Smooth muscle cell (in vitro differentiated cells): ENCODE measurements at regions not wholly inside any gene's neighbourhood (a gene's known extent, or its start where the extent isn't known, plus 50 kb on each side); places are given as distances from the start of the nearest gene placed in this dataset.

ENCODE experiments used
- DNase-seq: peaks from one replicate; lab custom pipeline; 2025; ENCODE audit not compliant: unreplicated experiment; lab: John Stamatoyannopoulos, UW
- H2AFZ ChIP-seq: fragments of 200-600 bp; sonication (generic); 2 replicates; pipeline ENCODE4 v1.6.0; 2016; ENCODE audit warnings: antibody characterized with exemption, low read depth, mild to moderate bottlenecking
- H3F3A ChIP-seq: fragments of 200-600 bp; sonication (generic); 2 replicates; pipeline ENCODE4 v1.6.0; 2017; ENCODE audit warnings: antibody characterized with exemption, low read depth
- H3K27ac ChIP-seq: fragments of 200-600 bp; sonication (generic); 2 replicates; pipeline ENCODE4 v1.5.1; 2016; ENCODE audit warnings: low read depth, mild to moderate bottlenecking
- H3K27me3 ChIP-seq: fragments of 200-600 bp; sonication (generic); 2 replicates; pipeline ENCODE4 v1.6.1; 2016; ENCODE audit warnings: low read depth, mild to moderate bottlenecking
- H3K36me3 ChIP-seq: fragments of 200-600 bp; sonication (generic); 2 replicates; pipeline ENCODE4 v1.5.1; 2016; ENCODE audit warnings: low read depth
- H3K4me1 ChIP-seq: fragments of 200-600 bp; sonication (generic); 2 replicates; pipeline ENCODE4 v1.5.1; 2016; ENCODE audit warnings: low read depth
- H3K4me2 ChIP-seq: fragments of 200-600 bp; sonication (generic); 2 replicates; pipeline ENCODE4 v1.6.0; 2016; ENCODE audit warnings: mild to moderate bottlenecking
- H3K4me3 ChIP-seq: fragments of 200-600 bp; sonication (generic); 2 replicates; pipeline ENCODE4 v1.5.1; 2016; ENCODE audit warnings: mild to moderate bottlenecking
- H3K79me2 ChIP-seq: fragments of 200-600 bp; sonication (generic); 2 replicates; pipeline ENCODE4 v1.6.0; 2016; ENCODE audit warnings: low read depth, mild to moderate bottlenecking
- H3K9ac ChIP-seq: fragments of 200-600 bp; sonication (generic); 2 replicates; pipeline ENCODE4 v1.6.0; 2016; ENCODE audit warnings: low read depth
- H3K9me3 ChIP-seq: fragments of 200-600 bp; sonication (generic); replicated peaks from 2 replicates; pipeline ENCODE4 v1.5.1; 2016; ENCODE audit warnings: low read depth
- H4K20me1 ChIP-seq: fragments of 200-600 bp; sonication (generic); 2 replicates; pipeline ENCODE4 v1.6.0; 2016; ENCODE audit warnings: low read depth
- WGBS: methylation state at CpG from one replicate; pipeline ENCODE4 v1.1.7; 2016; ENCODE audit warnings: low lambda C conversion rate; 5-methylcytosine and 5-hydroxymethylcytosine counted together
- TF ChIP-seq, protein P1 (sequence below): fragments of 200-600 bp; sonication (generic); IDR thresholded peaks from 2 replicates; pipeline ENCODE4 v1.5.1; 2017; ENCODE audit warnings: borderline replicate concordance, mild to moderate bottlenecking, antibody characterized with exemption; ENCODE audit not compliant: insufficient read depth, poor library complexity, severe bottlenecking

GRCh38 chr3:15899388-15899787 lies 101.6 kb upstream of the ANKRD28 start:
- Histone ChIP-seq H2AFZ (no peak overlapping the region), H3F3A (no peaks in the 10 kb centered on the region), H3K79me2 (no peaks in the 10 kb centered on the region), H3K4me2 (no peak overlapping the region), H3K27me3 (no peaks in the 10 kb centered on the region), H3K36me3 (no peaks in the 10 kb centered on the region), H3K27ac (no peak overlapping the region), H4K20me1 (no peaks in the 10 kb centered on the region), H3K9me3 (no peaks in the 10 kb centered on the region), H3K4me1 (no peaks in the 10 kb centered on the region), H3K4me3 (no peak overlapping the region), H3K9ac (no peak overlapping the region)
- 95% methylated on average over 2 of the region's 2 CpGs for WGBS
- no peak for DNase-seq
- TF ChIP-seq, protein P1, sequence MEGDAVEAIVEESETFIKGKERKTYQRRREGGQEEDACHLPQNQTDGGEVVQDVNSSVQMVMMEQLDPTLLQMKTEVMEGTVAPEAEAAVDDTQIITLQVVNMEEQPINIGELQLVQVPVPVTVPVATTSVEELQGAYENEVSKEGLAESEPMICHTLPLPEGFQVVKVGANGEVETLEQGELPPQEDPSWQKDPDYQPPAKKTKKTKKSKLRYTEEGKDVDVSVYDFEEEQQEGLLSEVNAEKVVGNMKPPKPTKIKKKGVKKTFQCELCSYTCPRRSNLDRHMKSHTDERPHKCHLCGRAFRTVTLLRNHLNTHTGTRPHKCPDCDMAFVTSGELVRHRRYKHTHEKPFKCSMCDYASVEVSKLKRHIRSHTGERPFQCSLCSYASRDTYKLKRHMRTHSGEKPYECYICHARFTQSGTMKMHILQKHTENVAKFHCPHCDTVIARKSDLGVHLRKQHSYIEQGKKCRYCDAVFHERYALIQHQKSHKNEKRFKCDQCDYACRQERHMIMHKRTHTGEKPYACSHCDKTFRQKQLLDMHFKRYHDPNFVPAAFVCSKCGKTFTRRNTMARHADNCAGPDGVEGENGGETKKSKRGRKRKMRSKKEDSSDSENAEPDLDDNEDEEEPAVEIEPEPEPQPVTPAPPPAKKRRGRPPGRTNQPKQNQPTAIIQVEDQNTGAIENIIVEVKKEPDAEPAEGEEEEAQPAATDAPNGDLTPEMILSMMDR: no peak

DNA sequence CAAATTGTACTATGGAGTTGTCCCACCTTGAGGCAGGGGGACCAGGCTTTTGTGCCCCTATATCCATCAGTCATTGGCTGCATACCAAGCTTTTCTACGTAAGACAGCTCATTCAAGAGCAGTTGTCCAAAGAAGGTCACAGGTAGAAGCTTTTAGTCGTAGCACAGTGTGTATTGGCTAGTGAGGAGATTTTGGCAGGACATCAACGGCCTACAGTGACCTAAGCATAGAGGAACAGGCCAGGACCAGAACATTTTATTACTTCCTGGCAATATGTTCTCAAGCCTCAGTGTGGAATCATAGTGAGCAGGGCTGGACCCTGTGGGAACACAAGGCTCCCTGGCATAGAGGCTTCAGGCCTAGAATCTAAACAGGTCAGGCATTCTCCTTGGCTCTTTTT lies 105.4 kb upstream of the ANKRD28 start:
- Histone ChIP-seq H3K9ac (no peak overlapping the region), H3K4me3 (no peak overlapping the region), H4K20me1 (no peaks in the 10 kb centered on the region), H3K9me3 (no peaks in the 10 kb centered on the region), H3K27ac (no peak overlapping the region), H3K36me3 (no peaks in the 10 kb centered on the region), H2AFZ (no peak overlapping the region), H3K4me1 (no peaks in the 10 kb centered on the region), H3K4me2 (no peak overlapping the region), H3K27me3 (no peaks in the 10 kb centered on the region), H3F3A (no peaks in the 10 kb centered on the region), H3K79me2 (no peaks in the 10 kb centered on the region)
- DNase-seq: no peak
- TF ChIP-seq, protein P1: no peak
- 75% methylated on average over 3 of the region's 3 CpGs for WGBS

DNA sequence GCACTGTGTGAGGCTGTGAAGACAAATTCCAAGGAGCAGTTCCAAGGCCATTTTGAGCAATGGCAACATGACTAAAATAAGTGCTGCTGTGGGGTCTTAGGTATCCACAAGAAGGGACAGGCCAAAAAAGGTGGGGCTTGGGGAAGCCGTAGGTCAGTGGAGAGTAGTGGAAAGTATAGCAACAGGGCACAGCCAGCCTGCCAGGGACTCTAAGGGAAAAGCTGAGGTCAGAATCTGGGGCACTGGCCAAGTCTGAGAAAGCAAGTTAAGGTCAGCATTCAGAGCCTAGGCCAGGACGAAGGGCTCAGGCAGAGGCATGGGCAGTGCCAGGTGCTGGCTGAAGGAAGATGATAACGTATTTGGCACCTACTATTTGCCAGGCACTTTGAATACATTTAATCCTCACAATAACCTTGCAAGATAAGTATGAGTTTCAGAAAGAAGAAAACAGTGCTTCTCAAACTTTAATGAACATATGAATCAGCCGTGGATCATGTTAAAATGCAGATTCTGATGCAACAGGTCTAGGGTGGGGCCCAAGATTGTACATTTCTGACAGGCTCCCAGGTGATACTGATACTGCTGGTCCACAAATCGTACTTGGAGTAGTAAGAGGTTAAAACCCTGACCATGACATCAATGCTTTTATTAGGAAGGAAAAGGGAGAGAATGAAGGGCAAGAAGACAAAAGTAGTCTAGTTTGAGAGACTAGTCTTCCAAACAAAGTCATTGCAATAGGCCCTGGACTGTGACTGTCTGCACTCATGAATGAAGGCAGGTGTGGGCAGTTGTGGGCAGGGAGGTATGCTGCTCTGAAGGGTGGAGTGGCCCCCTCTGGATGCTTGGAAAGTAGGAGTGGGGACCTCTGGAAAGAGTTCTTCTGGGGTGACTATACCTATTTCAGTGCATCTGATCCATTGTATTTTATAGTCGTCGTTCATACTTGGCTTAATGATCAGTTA lies 106.3 kb upstream of the ANKRD28 start:
- no peak for DNase-seq
- 92% methylated on average over 7 of the region's 7 CpGs for WGBS
- Histone ChIP-seq H3K4me3 (no peak overlapping the region), H2AFZ (no peak overlapping the region), H3F3A (no peaks in the 10 kb centered on the region), H4K20me1 (no peaks in the 10 kb centered on the region), H3K79me2 (no peaks in the 10 kb centered on the region), H3K27me3 (no peaks in the 10 kb centered on the region), H3K36me3 (no peaks in the 10 kb centered on the region), H3K4me2 (no peak overlapping the region), H3K4me1 (no peaks in the 10 kb centered on the region), H3K9me3 (no peaks in the 10 kb centered on the region), H3K27ac (no peak overlapping the region), H3K9ac (no peak overlapping the region)
- TF ChIP-seq, protein P1: no peak
